AG04450 (cell line): ENCODE measurements at regions not wholly inside any gene's neighbourhood (a gene's known extent, or its start where the extent isn't known, plus 50 kb on each side); places are given as distances from the start of the nearest gene placed in this dataset.
"Not testable (repeated sequence)": the region's sequence is repeated elsewhere in the genome, so short reads cannot be mapped to it uniquely, and the experiment has no call there.

ENCODE experiments used
- CTCF ChIA-PET: fragments of 300-600, 350-600 bp; formaldehyde crosslinking; extraction: SDS; loops from one replicate; lab custom pipeline; 2022; ENCODE audit warnings: antibody characterized with exemption, inconsistent platforms; lab: Charles Lee
- POLR2A ChIA-PET: fragments of 350-600 bp; formaldehyde crosslinking; extraction: SDS; loops from one replicate; lab custom pipeline; 2021; ENCODE audit warnings: antibody characterized with exemption, inconsistent platforms; lab: Yijun Ruan, JAX
- DNase-seq: peaks from one replicate; pipeline ENCODE4 v3.0.0-alpha.2; 2011; ENCODE audit warnings: low read depth, low spot score
- H3K27ac ChIP-seq: one replicate; pipeline ENCODE4 v1.5.1; 2012; ENCODE audit warnings: low read depth, low read length, control low read depth
- H3K27me3 ChIP-seq: one replicate; pipeline ENCODE4 v1.6.0; 2012; ENCODE audit warnings: low read length; ENCODE audit not compliant: control insufficient read depth, insufficient read depth
- H3K4me3 ChIP-seq: 2 replicates; pipeline ENCODE4 v1.5.1; 2011; ENCODE audit warnings: mild to moderate bottlenecking, low read depth, low read length, control low read depth
- H3K9me3 ChIP-seq: 2 replicates; pipeline ENCODE4 v1.5.1; 2012; ENCODE audit warnings: low read length; ENCODE audit not compliant: control insufficient read depth, insufficient read depth
- TF ChIP-seq, protein P1 (sequence below): IDR thresholded peaks from 2 replicates; pipeline ENCODE4 v1.5.1; 2011; ENCODE audit warnings: low read depth, low read length, control low read depth, inconsistent platforms

DNA sequence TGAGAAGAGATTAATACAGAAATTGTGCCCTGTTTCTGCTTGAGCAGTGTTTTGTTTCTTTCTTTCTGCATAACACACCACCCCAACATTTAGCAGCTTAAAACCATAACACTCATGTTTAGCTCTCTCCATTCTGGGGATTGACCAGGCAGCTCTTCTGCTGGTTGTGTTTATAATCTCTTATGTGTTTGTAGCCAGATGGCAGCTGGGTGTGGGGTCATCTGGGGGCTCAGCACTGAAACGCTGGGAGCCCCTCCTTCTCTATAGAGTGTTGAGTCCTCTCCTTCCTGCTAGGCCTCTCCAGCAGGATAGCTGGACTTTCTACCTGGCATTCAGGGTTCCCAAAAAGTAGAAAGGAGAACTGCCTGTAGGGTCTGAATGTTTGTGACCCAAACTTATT lies 270.6 kb downstream of the TTC8 start:
- H3K4me3 ChIP-seq: no peak overlapping the region
- TF ChIP-seq, protein P1, sequence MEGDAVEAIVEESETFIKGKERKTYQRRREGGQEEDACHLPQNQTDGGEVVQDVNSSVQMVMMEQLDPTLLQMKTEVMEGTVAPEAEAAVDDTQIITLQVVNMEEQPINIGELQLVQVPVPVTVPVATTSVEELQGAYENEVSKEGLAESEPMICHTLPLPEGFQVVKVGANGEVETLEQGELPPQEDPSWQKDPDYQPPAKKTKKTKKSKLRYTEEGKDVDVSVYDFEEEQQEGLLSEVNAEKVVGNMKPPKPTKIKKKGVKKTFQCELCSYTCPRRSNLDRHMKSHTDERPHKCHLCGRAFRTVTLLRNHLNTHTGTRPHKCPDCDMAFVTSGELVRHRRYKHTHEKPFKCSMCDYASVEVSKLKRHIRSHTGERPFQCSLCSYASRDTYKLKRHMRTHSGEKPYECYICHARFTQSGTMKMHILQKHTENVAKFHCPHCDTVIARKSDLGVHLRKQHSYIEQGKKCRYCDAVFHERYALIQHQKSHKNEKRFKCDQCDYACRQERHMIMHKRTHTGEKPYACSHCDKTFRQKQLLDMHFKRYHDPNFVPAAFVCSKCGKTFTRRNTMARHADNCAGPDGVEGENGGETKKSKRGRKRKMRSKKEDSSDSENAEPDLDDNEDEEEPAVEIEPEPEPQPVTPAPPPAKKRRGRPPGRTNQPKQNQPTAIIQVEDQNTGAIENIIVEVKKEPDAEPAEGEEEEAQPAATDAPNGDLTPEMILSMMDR: no peak
- POLR2A ChIA-PET: no interaction called here
- DNase-seq: no peak
- H3K27ac ChIP-seq: no peak overlapping the region
- CTCF ChIA-PET: no interaction called here
- peaks cover 11% of the 10 kb centered on the region for H3K27me3 ChIP-seq
- no peaks in the 10 kb centered on the region for H3K9me3 ChIP-seq

DNA sequence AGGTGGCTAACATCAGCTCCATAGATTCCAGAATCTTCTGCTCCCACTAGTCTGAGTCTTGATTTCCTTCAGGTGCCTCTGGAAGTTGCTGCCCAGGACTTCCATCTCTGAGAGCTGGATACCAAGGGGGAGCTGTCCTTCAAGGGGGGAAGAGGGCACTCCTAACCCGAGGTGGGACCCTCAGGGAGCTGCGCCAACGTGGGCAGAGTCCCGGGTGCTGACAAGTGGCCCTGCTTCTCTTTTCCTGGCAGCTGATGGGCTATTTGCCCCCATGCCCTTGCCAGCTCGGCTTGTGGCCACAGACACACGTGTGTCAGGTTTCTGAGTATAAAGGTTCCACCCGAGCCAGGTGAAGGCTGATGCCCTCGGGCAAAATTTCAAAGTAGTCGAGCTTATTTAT lies 272.5 kb downstream of the TTC8 start:
- no peak overlapping the region for H3K4me3 ChIP-seq
- H3K27me3 ChIP-seq: peaks cover 11% of the 10 kb centered on the region
- CTCF ChIA-PET: no interaction called here
- no peak for DNase-seq
- no peak overlapping the region for H3K27ac ChIP-seq
- POLR2A ChIA-PET: no interaction called here
- no peaks in the 10 kb centered on the region for H3K9me3 ChIP-seq
- TF ChIP-seq, protein P1: no peak

DNA sequence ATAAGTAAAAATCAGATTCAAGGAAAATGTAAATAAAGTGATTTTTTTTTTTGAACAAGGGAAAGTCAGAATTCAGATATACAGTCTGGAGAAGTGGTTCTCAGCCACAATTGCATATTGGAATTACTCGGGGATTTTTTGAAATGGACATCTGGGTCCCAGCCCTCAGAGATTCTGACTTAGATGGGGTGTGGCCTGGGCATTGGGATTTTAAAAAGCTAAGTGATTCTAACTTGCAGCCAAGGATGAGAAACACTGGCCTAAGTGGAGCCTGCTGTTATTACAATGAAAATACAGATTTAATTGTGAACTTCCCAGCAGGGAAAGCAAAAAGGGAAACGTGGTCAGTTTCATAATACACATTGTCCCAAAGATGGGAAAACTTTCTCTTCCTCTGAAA lies 273.8 kb downstream of the TTC8 start:
- no peak for DNase-seq
- ChIA-PET POLR2A (no interaction called here), CTCF (no interaction called here)
- TF ChIP-seq, protein P1: no peak
- no peaks in the 10 kb centered on the region for H3K9me3 ChIP-seq
- H3K27ac ChIP-seq: no peak overlapping the region
- peaks cover 14% of the 10 kb centered on the region for H3K27me3 ChIP-seq
- H3K4me3 ChIP-seq: no peak overlapping the region

DNA sequence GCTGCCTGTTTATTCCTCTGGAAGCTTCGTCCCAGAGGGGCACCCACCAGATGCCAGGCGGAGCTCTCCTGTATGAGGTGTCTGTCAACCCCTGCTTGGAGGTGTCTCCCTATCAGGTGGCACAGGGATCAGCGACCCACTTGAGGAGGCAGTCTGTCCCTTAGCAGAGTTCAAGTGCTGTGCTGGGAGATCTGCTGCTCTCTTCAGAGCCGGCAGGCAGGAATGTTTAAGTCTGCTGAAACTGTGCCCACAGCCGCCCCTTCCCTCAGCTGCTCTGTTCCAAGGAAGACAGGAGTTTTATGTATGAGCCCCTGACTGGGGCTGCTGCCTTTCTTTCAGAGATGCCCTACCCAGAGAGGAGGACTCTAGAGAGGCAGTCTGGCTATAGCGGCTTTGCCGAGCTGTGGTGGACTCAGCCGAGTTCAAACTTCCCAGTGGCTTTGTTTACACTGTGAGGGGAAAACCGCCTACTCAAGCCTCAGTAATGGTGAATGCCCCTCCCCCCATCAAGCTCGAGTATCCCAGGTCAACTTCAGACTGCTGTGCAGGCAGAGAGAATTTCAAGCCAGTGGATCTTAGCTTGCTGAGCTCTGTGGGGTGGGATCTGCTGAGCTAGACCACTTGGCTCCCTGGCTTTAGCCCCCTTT lies 279.8 kb downstream of the TTC8 start:
- H3K4me3 ChIP-seq, H3K27ac ChIP-seq, CTCF ChIA-PET, POLR2A ChIA-PET, DNase-seq: not testable (repeated sequence)
- peaks cover 13% of the 10 kb centered on the region for H3K27me3 ChIP-seq
- H3K9me3 ChIP-seq: peaks cover 10% of the 10 kb centered on the region; the same call in 1 of the 2 replicates

DNA sequence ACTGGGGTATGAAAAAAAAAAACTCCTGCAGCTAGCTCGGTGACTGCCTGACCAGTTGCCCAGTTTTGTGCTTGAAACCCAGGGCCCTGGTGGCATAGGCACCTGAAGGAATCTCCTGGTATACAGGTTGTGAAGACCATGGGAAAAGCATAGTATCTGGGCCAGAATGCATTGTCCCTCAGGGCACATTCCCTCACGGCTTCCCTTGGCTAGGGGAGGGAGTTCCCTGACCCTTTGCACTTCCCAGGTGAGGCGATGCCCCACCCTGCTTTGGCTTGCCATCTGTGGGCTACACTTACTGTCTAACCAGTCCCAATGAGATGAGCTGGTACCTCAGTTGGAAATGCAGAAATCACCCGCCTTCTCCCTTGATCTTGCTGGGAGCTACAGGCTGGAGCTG lies 280.4 kb downstream of the TTC8 start:
- POLR2A ChIA-PET: not testable (repeated sequence)

More for the DNA sequence above, 280.4 kb downstream of the TTC8 start:
- H3K4me3 ChIP-seq, DNase-seq, CTCF ChIA-PET, H3K27ac ChIP-seq: not testable (repeated sequence)
- H3K27me3 ChIP-seq: peaks cover 13% of the 10 kb centered on the region
- peaks cover 10% of the 10 kb centered on the region; the same call in 1 of the 2 replicates for H3K9me3 ChIP-seq
